ENCODE measurements at regions not wholly inside any gene's neighbourhood (a gene's known extent, or its start where the extent isn't known, plus 50 kb on each side); places are given as distances from the start of the nearest gene placed in this dataset.

- BruUV-seq (replicated peaks) = no TSS peak
- no peak overlapping the region for H3K9ac ChIP-seq (replicated peaks; ENCODE audit: extremely low read depth, insufficient read depth, low read length)
- CTCF ChIA-PET = no interaction called here
- H3K4me2 ChIP-seq (ENCODE audit: insufficient read depth, low read length) = no peak overlapping the region
- H2AFZ ChIP-seq (ENCODE audit: low read depth, low read length) = no peak overlapping the region
- dilution Hi-C loops (cut with MboI; ENCODE audit: extremely low pct_ligation_motif_present, low sequenced_read_pairs) = no loop called here
- POLR2A ChIA-PET = no interaction called here
- DNase-seq (ENCODE audit: low read depth, low spot score) (no peak), FAIRE-seq (no peak)
- no peaks in the 10 kb centered on the region for H3K9me1 ChIP-seq (replicated peaks; ENCODE audit: control insufficient read depth, extremely low read depth, insufficient read depth, low read length)
- no peak overlapping the region for H3K4me3 ChIP-seq (replicated peaks in 1 of 3; ENCODE audit: insufficient read depth in 1 of 3, low read depth in 1 of 3, low read length in 3 of 3)
- H3K27ac ChIP-seq (ENCODE audit: insufficient read depth, low read depth, low read length) = no peak overlapping the region
- H3K36me3 ChIP-seq (ENCODE audit: control insufficient read depth in 2 of 2, extremely low read depth in 1 of 2, insufficient read depth in 2 of 2, low read length in 2 of 2) = no peaks in the 10 kb centered on the region
- no peaks in the 10 kb centered on the region for H4K20me1 ChIP-seq (replicated peaks; ENCODE audit: control insufficient read depth, extremely low read depth, insufficient read depth, low read length)
- H3K27me3 ChIP-seq (ENCODE audit: control insufficient read depth in 2 of 2, insufficient read depth in 2 of 2, low read length in 2 of 2) = no peaks in the 10 kb centered on the region
- no peaks in the 10 kb centered on the region for H3K79me2 ChIP-seq (ENCODE audit: control insufficient read depth, insufficient read depth, low read length)
- no peak for TF ChIP-seq POLR2AphosphoS5 (IDR thresholded peaks at IDR 0.05; ENCODE audit: insufficient read depth, low read depth, low read length)
- TF ChIP-seq EZH2 (IDR thresholded peaks at IDR 0.05; ENCODE audit: borderline replicate concordance, low read depth, low read length, severe bottlenecking) = no peak
- no peak for TF ChIP-seq MYC (IDR thresholded peaks at IDR 0.05; ENCODE audit: low read depth, low read length)
- TF ChIP-seq JUN (IDR thresholded peaks at IDR 0.05; ENCODE audit: borderline replicate concordance, insufficient read depth, insufficient read length, low read depth) = no peak
- TF ChIP-seq CTCF (IDR thresholded peaks at IDR 0.05; ENCODE audit: extremely low read depth in 1 of 2, insufficient read depth in 1 of 2, low read depth in 1 of 2, low read length in 2 of 2) = no peak
- no peak for TF ChIP-seq POLR2A (IDR thresholded peaks at IDR 0.05; ENCODE audit: low read depth, low read length)
- H3K9me3 ChIP-seq (replicated peaks; ENCODE audit: control insufficient read depth, insufficient read depth, low read length) = no peaks in the 10 kb centered on the region
- intact Hi-C loops (cut with micrococcal nuclease) = no loop called here
- no peaks in the 10 kb centered on the region for H3K4me1 ChIP-seq (ENCODE audit: control insufficient read depth, extremely low read depth, insufficient read depth, low read length)
Measured at GRCh38 chrX:100081503-100081902, 328.6 kb downstream of the PCDH19 start.

GRCh38 chrX:100076031-100076430 is 334.0 kb downstream of the PCDH19 start:
- Histone ChIP-seq H2AFZ (ENCODE audit: low read depth, low read length) (no peak overlapping the region), H3K36me3 (ENCODE audit: control insufficient read depth in 2 of 2, extremely low read depth in 1 of 2, insufficient read depth in 2 of 2, low read length in 2 of 2) (no peaks in the 10 kb centered on the region), H3K9ac (replicated peaks; ENCODE audit: extremely low read depth, insufficient read depth, low read length) (no peak overlapping the region), H3K4me2 (ENCODE audit: insufficient read depth, low read length) (no peak overlapping the region), H3K9me1 (replicated peaks; ENCODE audit: control insufficient read depth, extremely low read depth, insufficient read depth, low read length) (no peaks in the 10 kb centered on the region), H3K9me3 (replicated peaks; ENCODE audit: control insufficient read depth, insufficient read depth, low read length) (no peaks in the 10 kb centered on the region), H3K4me1 (ENCODE audit: control insufficient read depth, extremely low read depth, insufficient read depth, low read length) (no peaks in the 10 kb centered on the region), H3K27ac (ENCODE audit: insufficient read depth, low read depth, low read length) (no peak overlapping the region), H3K27me3 (ENCODE audit: control insufficient read depth in 2 of 2, insufficient read depth in 2 of 2, low read length in 2 of 2) (no peaks in the 10 kb centered on the region), H4K20me1 (replicated peaks; ENCODE audit: control insufficient read depth, extremely low read depth, insufficient read depth, low read length) (no peaks in the 10 kb centered on the region), H3K79me2 (ENCODE audit: control insufficient read depth, insufficient read depth, low read length) (no peaks in the 10 kb centered on the region), H3K4me3 (replicated peaks in 1 of 3; ENCODE audit: insufficient read depth in 1 of 3, low read depth in 1 of 3, low read length in 3 of 3) (no peak overlapping the region)
- FAIRE-seq = no peak
- BruUV-seq (replicated peaks) = no TSS peak
- no peak for DNase-seq (ENCODE audit: low read depth, low spot score)
- TF ChIP-seq POLR2A (IDR thresholded peaks at IDR 0.05; ENCODE audit: low read depth, low read length) (no peak), MAX (IDR thresholded peaks at IDR 0.05; ENCODE audit: insufficient read depth, insufficient read length) (no peak), CTCF (IDR thresholded peaks at IDR 0.05; ENCODE audit: extremely low read depth in 1 of 2, insufficient read depth in 1 of 2, low read depth in 1 of 2, low read length in 2 of 2) (no peak), FOS (IDR thresholded peaks at IDR 0.05; ENCODE audit: borderline replicate concordance, insufficient read depth, low read length) (no peak), EZH2 (IDR thresholded peaks at IDR 0.05; ENCODE audit: borderline replicate concordance, low read depth, low read length, severe bottlenecking) (no peak), POLR2AphosphoS5 (IDR thresholded peaks at IDR 0.05; ENCODE audit: insufficient read depth, low read depth, low read length) (no peak), MYC (IDR thresholded peaks at IDR 0.05; ENCODE audit: low read depth, low read length) (no peak), JUN (IDR thresholded peaks at IDR 0.05; ENCODE audit: borderline replicate concordance, insufficient read depth, insufficient read length, low read depth) (no peak), GATA2 (IDR thresholded peaks at IDR 0.05; ENCODE audit: insufficient read depth, insufficient read length, low read depth, low read length) (no peak)
- POLR2A ChIA-PET = no interaction called here
- dilution Hi-C loops (cut with MboI; ENCODE audit: extremely low pct_ligation_motif_present, low sequenced_read_pairs) = no loop called here
- CTCF ChIA-PET = no interaction called here
- intact Hi-C loops (cut with micrococcal nuclease) = no loop called here
